ENCODE measurements at regions not wholly inside any gene's neighbourhood (a gene's known extent, or its start where the extent isn't known, plus 50 kb on each side); places are given as distances from the start of the nearest gene placed in this dataset.

DNA sequence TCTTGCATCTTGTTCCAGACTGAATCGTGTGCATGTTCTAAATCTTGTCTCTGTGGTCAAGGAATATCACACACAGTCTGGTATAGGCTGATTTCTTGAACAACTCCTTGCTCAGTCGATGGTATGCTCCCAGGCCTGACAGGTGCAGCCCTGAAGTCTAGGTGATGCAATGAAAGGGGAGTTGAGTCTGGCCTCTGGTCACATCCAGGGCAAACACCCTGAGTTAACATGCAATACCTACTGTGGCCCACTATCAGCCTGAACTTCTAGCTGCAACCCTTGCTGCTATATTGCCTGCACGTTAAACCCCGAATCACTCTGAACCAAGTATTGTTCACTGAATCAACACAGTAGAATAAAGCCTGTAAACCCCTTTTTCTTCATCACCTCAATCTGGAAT is 303.4 kb downstream of the USP25 start:
- no peaks in the 10 kb centered on the region for H3K9me3 ChIP-seq
- no peaks in the 10 kb centered on the region for H3K36me3 ChIP-seq (ENCODE audit: low read depth)
- no peak overlapping the region for H3K4me3 ChIP-seq
- H3K4me1 ChIP-seq (ENCODE audit: low read depth): no peaks in the 10 kb centered on the region
- ATAC-seq (no peak), DNase-seq (no peak)
- intact Hi-C loops (cut with DNase I, micrococcal nuclease): no loop called here
- TF ChIP-seq, protein P1, sequence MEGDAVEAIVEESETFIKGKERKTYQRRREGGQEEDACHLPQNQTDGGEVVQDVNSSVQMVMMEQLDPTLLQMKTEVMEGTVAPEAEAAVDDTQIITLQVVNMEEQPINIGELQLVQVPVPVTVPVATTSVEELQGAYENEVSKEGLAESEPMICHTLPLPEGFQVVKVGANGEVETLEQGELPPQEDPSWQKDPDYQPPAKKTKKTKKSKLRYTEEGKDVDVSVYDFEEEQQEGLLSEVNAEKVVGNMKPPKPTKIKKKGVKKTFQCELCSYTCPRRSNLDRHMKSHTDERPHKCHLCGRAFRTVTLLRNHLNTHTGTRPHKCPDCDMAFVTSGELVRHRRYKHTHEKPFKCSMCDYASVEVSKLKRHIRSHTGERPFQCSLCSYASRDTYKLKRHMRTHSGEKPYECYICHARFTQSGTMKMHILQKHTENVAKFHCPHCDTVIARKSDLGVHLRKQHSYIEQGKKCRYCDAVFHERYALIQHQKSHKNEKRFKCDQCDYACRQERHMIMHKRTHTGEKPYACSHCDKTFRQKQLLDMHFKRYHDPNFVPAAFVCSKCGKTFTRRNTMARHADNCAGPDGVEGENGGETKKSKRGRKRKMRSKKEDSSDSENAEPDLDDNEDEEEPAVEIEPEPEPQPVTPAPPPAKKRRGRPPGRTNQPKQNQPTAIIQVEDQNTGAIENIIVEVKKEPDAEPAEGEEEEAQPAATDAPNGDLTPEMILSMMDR (IDR thresholded peaks at IDR 0.05): no peak

DNA sequence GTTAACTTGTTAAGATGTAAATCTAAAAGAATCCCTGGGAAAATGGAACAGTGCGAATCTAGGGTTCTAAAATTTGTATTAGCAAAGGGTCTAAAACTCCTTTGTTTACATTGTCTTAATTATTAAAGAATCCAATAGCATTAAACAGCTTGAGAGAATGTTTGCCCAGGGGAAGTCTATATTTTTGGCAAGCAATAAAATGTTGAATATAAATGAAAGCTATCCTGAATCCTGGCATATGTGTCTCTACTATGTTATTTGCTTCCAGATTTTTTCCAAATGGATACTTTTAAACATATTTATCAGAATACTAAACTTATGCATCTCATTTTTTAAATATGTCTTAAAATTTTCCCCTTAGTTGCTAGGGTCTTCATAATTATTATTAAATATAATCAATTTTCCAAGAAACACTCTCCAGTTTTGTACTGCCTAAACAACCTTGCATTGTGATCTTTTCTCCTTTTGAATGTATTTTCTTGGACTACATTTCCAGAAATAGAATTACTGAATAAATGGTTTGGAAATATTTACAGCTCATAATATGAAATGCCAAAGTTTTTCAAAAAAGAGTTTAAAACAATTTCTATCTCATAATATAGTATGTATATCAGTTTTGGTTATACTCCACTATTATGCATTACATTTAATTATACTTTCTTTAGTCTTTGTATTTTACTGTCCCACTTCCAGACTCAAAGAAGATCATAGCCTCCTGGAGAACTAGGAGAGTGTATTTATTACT is 304.8 kb downstream of the USP25 start:
- DNase-seq (no peak), ATAC-seq (no peak)
- Histone ChIP-seq H3K36me3 (ENCODE audit: low read depth) (no peaks in the 10 kb centered on the region), H3K9me3 (no peaks in the 10 kb centered on the region), H3K4me3 (no peak overlapping the region), H3K4me1 (ENCODE audit: low read depth) (no peaks in the 10 kb centered on the region)
- TF ChIP-seq, protein P1 (IDR thresholded peaks at IDR 0.05): no peak
- intact Hi-C loops (cut with DNase I, micrococcal nuclease): no loop called here

DNA sequence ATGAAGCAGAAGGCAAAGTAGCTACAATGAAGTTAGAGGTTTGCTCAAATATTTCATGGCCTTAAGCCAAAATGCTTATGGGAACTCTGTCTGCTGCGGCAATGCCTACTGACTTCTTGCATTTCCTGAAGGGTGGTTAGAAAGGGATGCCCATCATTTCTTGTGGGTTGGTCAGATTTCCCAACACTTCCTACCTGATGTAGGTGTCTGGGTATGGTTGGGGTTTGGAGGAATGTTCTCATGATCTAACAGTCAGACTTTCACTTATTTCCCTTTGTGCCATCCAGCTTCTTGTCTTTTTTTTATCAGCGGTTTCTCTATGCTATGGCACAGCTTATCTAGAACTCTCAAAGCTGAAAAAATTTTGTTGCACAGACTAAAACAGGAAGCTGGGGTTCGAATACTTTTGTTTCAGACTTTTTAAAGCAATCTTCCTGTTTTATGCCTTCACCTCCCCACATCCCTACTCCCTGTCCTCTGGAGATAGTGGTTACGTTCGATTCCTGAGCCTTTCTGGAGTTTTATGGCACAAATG is 307.7 kb downstream of the USP25 start:
- Histone ChIP-seq H3K36me3 (ENCODE audit: low read depth) (no peaks in the 10 kb centered on the region), H3K9me3 (no peaks in the 10 kb centered on the region), H3K4me1 (ENCODE audit: low read depth) (no peaks in the 10 kb centered on the region), H3K4me3 (no peak overlapping the region)
- intact Hi-C loops (cut with DNase I, micrococcal nuclease): no loop called here
- TF ChIP-seq, protein P1 (IDR thresholded peaks at IDR 0.05): no peak
- no peak for DNase-seq
- ATAC-seq: no peak

DNA sequence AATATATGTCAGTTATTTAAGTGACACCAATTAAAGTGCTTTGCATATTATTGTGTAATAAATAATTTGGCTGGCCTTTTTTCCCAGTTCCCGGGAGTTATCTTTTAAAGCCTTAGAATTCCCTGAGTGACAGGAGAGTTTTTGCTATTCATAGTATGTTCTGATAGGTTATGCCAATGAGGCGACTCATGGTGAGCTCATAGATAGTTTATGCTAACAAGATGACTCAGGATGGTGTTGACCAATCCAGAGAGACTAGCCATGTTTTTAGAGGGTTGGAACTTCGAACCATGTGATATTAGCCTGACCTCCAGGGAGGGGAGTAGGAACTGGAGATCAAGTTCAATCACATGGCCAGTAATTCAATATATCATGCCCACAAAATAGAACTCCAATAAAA is 310.8 kb downstream of the USP25 start:
- no peaks in the 10 kb centered on the region for H3K36me3 ChIP-seq (ENCODE audit: low read depth)
- no peaks in the 10 kb centered on the region for H3K9me3 ChIP-seq
- H3K4me3 ChIP-seq: no peak overlapping the region
- TF ChIP-seq, protein P1 (IDR thresholded peaks at IDR 0.05): no peak
- no peaks in the 10 kb centered on the region for H3K4me1 ChIP-seq (ENCODE audit: low read depth)
- intact Hi-C loops (cut with DNase I, micrococcal nuclease): no loop called here
- no peak for ATAC-seq
- DNase-seq: no peak

DNA sequence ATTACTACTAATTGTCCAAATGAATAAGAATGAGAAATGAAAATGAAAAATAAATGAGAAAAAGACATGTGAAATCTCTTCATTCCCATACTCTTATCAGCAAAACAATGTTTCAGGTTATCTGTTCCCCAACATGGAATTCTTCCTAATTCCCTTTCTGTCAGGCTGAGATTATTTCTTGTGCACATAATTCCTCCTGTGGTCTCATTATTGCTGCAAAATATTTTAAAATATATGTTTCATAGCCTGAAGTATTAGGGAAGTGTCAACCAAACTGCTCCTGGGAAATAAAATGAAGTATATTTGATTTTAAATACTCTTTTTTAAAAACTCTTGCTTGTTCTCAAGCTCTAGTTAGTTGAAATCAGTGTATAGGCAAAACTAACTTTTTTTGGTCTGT is 314.9 kb downstream of the USP25 start:
- Histone ChIP-seq H3K9me3 (no peaks in the 10 kb centered on the region), H3K4me1 (ENCODE audit: low read depth) (no peaks in the 10 kb centered on the region), H3K4me3 (no peak overlapping the region), H3K36me3 (ENCODE audit: low read depth) (no peaks in the 10 kb centered on the region)
- DNase-seq: no peak
- TF ChIP-seq, protein P1 (IDR thresholded peaks at IDR 0.05): no peak
- no peak for ATAC-seq
- intact Hi-C loops (cut with DNase I, micrococcal nuclease): no loop called here

Measured in mucosa of descending colon (tissue), 3 donors.